Endothelial cell of umbilical vein (primary cell): ENCODE measurements at regions not wholly inside any gene's neighbourhood (a gene's known extent, or its start where the extent isn't known, plus 50 kb on each side); places are given as distances from the start of the nearest gene placed in this dataset.

Experiments
- BruUV-seq: library from RNA; stranded (reverse); fragments of 400-500 nt; replicated peaks from 2 replicates; lab custom pipeline; 2021; lab: Mats Ljungman, UMichigan
- CTCF ChIA-PET: fragments of 300-600, 350-600 bp; sonication (Branson Sonifier 250); formaldehyde crosslinking; loops from one replicate; lab custom pipeline; 2021; ENCODE audit warnings: antibody characterized with exemption, inconsistent platforms; lab: Charles Lee
- POLR2A ChIA-PET: fragments of 300-600, 350-600 bp; sonication (Branson Sonifier 250); formaldehyde crosslinking; loops from one replicate; lab custom pipeline; 2021; ENCODE audit warnings: antibody characterized with exemption, inconsistent platforms; lab: Charles Lee
- DNase-seq: peaks from one replicate; pipeline ENCODE4 v3.0.0-alpha.2; 2011; ENCODE audit warnings: low read depth, low spot score
- FAIRE-seq: peaks from 2 replicates; lab custom pipeline; 2011; peaks lifted over from hg19 to GRCh38; lab: Jason Lieb, UNC
- H2AFZ ChIP-seq: 2 replicates; pipeline ENCODE4 v1.6.0; 2012; ENCODE audit warnings: low read depth, low read length, control low read depth, inconsistent platforms
- H3K27ac ChIP-seq: 2 replicates; pipeline ENCODE4 v1.5.1; 2011; ENCODE audit warnings: low read depth, mild to moderate bottlenecking, control low read depth, low read length, moderate library complexity; ENCODE audit not compliant: insufficient read depth
- H3K27me3 ChIP-seq, 2 experiments: 2 replicates each; pipeline versions ENCODE4 v1.6.0 to v1.6.1; 2011; ENCODE audit warnings: low read length in 2 of 2, mixed read lengths in 1 of 2; ENCODE audit not compliant: control insufficient read depth in 2 of 2, insufficient read depth in 2 of 2
- H3K36me3 ChIP-seq, 2 experiments: 2 replicates in 1 of 2; 3 replicates in 1 of 2; pipeline ENCODE4 v1.5.1; 2011; ENCODE audit warnings: low read length in 2 of 2, mild to moderate bottlenecking in 1 of 2, moderate library complexity in 1 of 2; ENCODE audit not compliant: control insufficient read depth in 2 of 2, insufficient read depth in 2 of 2; ENCODE audit errors: extremely low read depth in 1 of 2
- H3K4me1 ChIP-seq: 3 replicates; pipeline ENCODE4 v1.5.1; 2011; ENCODE audit warnings: mild to moderate bottlenecking, low read length; ENCODE audit not compliant: control insufficient read depth, insufficient read depth; ENCODE audit errors: extremely low read depth
- H3K4me2 ChIP-seq: 2 replicates; pipeline ENCODE4 v1.6.1; 2011; ENCODE audit warnings: low read length, control low read depth, mixed read lengths; ENCODE audit not compliant: insufficient read depth
- H3K4me3 ChIP-seq, 3 experiments: fragments of 200-600 bp in 1 of 3; sonication (generic), shearing (Covaris generic) in 1 of 3; replicated peaks in 1 of 3; 2 replicates each; pipeline ENCODE4 v1.5.1; 2011 to 2016; ENCODE audit warnings: control low read depth in 3 of 3, low read length in 3 of 3, mild to moderate bottlenecking in 2 of 3, inconsistent platforms in 1 of 3, low read depth in 1 of 3, moderate library complexity in 1 of 3; ENCODE audit not compliant: insufficient read depth in 1 of 3
- H3K79me2 ChIP-seq: 2 replicates; pipeline ENCODE4 v1.6.0; 2012; ENCODE audit warnings: low read length, inconsistent platforms; ENCODE audit not compliant: control insufficient read depth, insufficient read depth
- H3K9ac ChIP-seq: replicated peaks from 2 replicates; pipeline ENCODE3; 2011; ENCODE audit warnings: low read length, control low read depth; ENCODE audit not compliant: insufficient read depth; ENCODE audit errors: extremely low read depth
- H3K9me1 ChIP-seq: replicated peaks from 3 replicates; pipeline ENCODE4 v1.6.0; 2011; ENCODE audit warnings: mild to moderate bottlenecking, low read length; ENCODE audit not compliant: control insufficient read depth, insufficient read depth; ENCODE audit errors: extremely low read depth
- H3K9me3 ChIP-seq: replicated peaks from 2 replicates; pipeline ENCODE4 v1.5.1; 2012; ENCODE audit warnings: low read length, inconsistent platforms; ENCODE audit not compliant: control insufficient read depth, insufficient read depth
- H4K20me1 ChIP-seq: replicated peaks from 2 replicates; pipeline ENCODE3; 2011; ENCODE audit warnings: mild to moderate bottlenecking, low read length; ENCODE audit not compliant: control insufficient read depth, insufficient read depth; ENCODE audit errors: extremely low read depth
- EZH2 ChIP-seq: IDR thresholded peaks from 2 replicates; pipeline ENCODE4 v1.6.1; 2012; ENCODE audit warnings: borderline replicate concordance, low read depth, mild to moderate bottlenecking, moderate library complexity, low read length, inconsistent platforms; ENCODE audit not compliant: severe bottlenecking
- GATA2 ChIP-seq: IDR thresholded peaks from 2 replicates; pipeline ENCODE4 v1.7.0; 2011; ENCODE audit warnings: low read depth, mild to moderate bottlenecking, moderate library complexity, mixed read lengths, low read length; ENCODE audit not compliant: insufficient read length, insufficient read depth
- JUN ChIP-seq: IDR thresholded peaks from 2 replicates; pipeline ENCODE4 v1.6.1; 2011; ENCODE audit warnings: borderline replicate concordance, low read depth; ENCODE audit not compliant: insufficient read length, insufficient read depth
- MYC ChIP-seq: IDR thresholded peaks from one replicate; pipeline ENCODE4 v1.6.1; 2011; ENCODE audit warnings: mild to moderate bottlenecking, low read depth, low read length
- POLR2AphosphoS5 ChIP-seq: IDR thresholded peaks from 2 replicates; pipeline ENCODE4 v1.6.1; 2012; ENCODE audit warnings: low read depth, mild to moderate bottlenecking, control low read depth, low read length, moderate library complexity; ENCODE audit not compliant: insufficient read depth
- dilution Hi-C: fragments of 300-500 bp; cut with MboI; formaldehyde crosslinking; loops from one replicate; pipeline ENCODE4 v1.15.0; 2019; ENCODE audit warnings: low sequenced_read_pairs; ENCODE audit not compliant: extremely low pct_ligation_motif_present
- intact Hi-C: fragments of 100-400 bp; cut with micrococcal nuclease; formaldehyde crosslinking; loops from one replicate; pipeline ENCODE4 v1.10.0; 2022
- TF ChIP-seq, protein P1 (sequence below), 2 donors: IDR thresholded peaks; 1 replicate in 1 of 2; 2 replicates in 1 of 2; pipeline ENCODE4 v1.5.1; 2011; ENCODE audit warnings: low read length in 2 of 2, mild to moderate bottlenecking in 2 of 2, moderate library complexity in 2 of 2, control low read depth in 1 of 2, inconsistent platforms in 1 of 2, low read depth in 1 of 2; ENCODE audit not compliant: insufficient read depth in 1 of 2; ENCODE audit errors: extremely low read depth in 1 of 2

GRCh38 chr1:70871790-70872189 lies 175.8 kb downstream of the PTGER3 start:
- Histone ChIP-seq H3K9me1 (no peaks in the 10 kb centered on the region), H4K20me1 (no peaks in the 10 kb centered on the region), H3K4me2 (no peak overlapping the region), H3K9ac (no peak overlapping the region), H3K27me3 (no peaks in the 10 kb centered on the region), H3K27ac (no peak overlapping the region), H3K79me2 (no peaks in the 10 kb centered on the region), H3K4me3 (no peak overlapping the region), H2AFZ (no peak overlapping the region), H3K9me3 (no peaks in the 10 kb centered on the region), H3K36me3 (no peaks in the 10 kb centered on the region), H3K4me1 (no peaks in the 10 kb centered on the region)
- TF ChIP-seq MYC, result no peak
- POLR2A ChIA-PET, result no interaction called here
- FAIRE-seq (no peak), DNase-seq (no peak)
- dilution Hi-C loops, result no loop called here
- no TSS peak for BruUV-seq
- intact Hi-C loops, result no loop called here
- CTCF ChIA-PET, result no interaction called here

GRCh38 chr1:70874063-70874462 lies 173.6 kb downstream of the PTGER3 start:
- no TSS peak for BruUV-seq
- Histone ChIP-seq H2AFZ (no peak overlapping the region), H3K27ac (no peak overlapping the region), H3K9me1 (no peaks in the 10 kb centered on the region), H3K9me3 (no peaks in the 10 kb centered on the region), H3K4me3 (no peak overlapping the region), H3K27me3 (no peaks in the 10 kb centered on the region), H3K36me3 (no peaks in the 10 kb centered on the region), H4K20me1 (no peaks in the 10 kb centered on the region), H3K79me2 (no peaks in the 10 kb centered on the region), H3K4me1 (no peaks in the 10 kb centered on the region), H3K4me2 (no peak overlapping the region), H3K9ac (no peak overlapping the region)
- dilution Hi-C loops (no loop called here), intact Hi-C loops (no loop called here)
- FAIRE-seq, result no peak
- TF ChIP-seq EZH2 (no peak), JUN (no peak), MYC (no peak), GATA2 (no peak), POLR2AphosphoS5 (no peak)
- TF ChIP-seq, protein P1, sequence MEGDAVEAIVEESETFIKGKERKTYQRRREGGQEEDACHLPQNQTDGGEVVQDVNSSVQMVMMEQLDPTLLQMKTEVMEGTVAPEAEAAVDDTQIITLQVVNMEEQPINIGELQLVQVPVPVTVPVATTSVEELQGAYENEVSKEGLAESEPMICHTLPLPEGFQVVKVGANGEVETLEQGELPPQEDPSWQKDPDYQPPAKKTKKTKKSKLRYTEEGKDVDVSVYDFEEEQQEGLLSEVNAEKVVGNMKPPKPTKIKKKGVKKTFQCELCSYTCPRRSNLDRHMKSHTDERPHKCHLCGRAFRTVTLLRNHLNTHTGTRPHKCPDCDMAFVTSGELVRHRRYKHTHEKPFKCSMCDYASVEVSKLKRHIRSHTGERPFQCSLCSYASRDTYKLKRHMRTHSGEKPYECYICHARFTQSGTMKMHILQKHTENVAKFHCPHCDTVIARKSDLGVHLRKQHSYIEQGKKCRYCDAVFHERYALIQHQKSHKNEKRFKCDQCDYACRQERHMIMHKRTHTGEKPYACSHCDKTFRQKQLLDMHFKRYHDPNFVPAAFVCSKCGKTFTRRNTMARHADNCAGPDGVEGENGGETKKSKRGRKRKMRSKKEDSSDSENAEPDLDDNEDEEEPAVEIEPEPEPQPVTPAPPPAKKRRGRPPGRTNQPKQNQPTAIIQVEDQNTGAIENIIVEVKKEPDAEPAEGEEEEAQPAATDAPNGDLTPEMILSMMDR (IDR thresholded peaks at IDR 0.05; ENCODE audit: extremely low read depth in 1 of 2, insufficient read depth in 1 of 2, low read depth in 1 of 2, low read length in 2 of 2), result no peak
- POLR2A ChIA-PET, result no interaction called here
- CTCF ChIA-PET, result no interaction called here
- no peak for DNase-seq
